ENCODE measurements at regions not wholly inside any gene's neighbourhood (a gene's known extent, or its start where the extent isn't known, plus 50 kb on each side); places are given as distances from the start of the nearest gene placed in this dataset.

- TF ChIP-seq SMAD1 (IDR thresholded peaks at IDR 0.05; ENCODE audit: low read depth, partially characterized antibody) (no peak), SREBF2 (IDR thresholded peaks at IDR 0.05; ENCODE audit: low read length) (no peak), DPF2 (IDR thresholded peaks at IDR 0.05) (no peak), SMAD5 (IDR thresholded peaks at IDR 0.05; ENCODE audit: low read depth) (no peak), ZBED1 (IDR thresholded peaks at IDR 0.05; ENCODE audit: borderline replicate concordance) (no peak), WRNIP1 (IDR thresholded peaks at IDR 0.05; ENCODE audit: borderline replicate concordance, low read depth, low read length) (no peak), TCF12 (IDR thresholded peaks at IDR 0.05; ENCODE audit: low read depth, low read length) (no peak), ELK1 (IDR thresholded peaks at IDR 0.05; ENCODE audit: low read depth, low read length) (no peak), PAX8 (IDR thresholded peaks at IDR 0.05) (no peak), POLR2AphosphoS5 (IDR thresholded peaks at IDR 0.05; ENCODE audit: low read length) (no peak), NFXL1 (IDR thresholded peaks at IDR 0.05; ENCODE audit: borderline replicate concordance) (no peak), NR2F1 (conservative IDR thresholded peaks at IDR 0.05) (no peak), CHD1 (IDR thresholded peaks at IDR 0.05; ENCODE audit: low read depth, low read length) (no peak), STAT1 (conservative IDR thresholded peaks at IDR 0.05) (no peak), NFYB (IDR thresholded peaks at IDR 0.05; ENCODE audit: insufficient read depth, low read depth, low read length) (no peak), TAF1 (IDR thresholded peaks at IDR 0.05; ENCODE audit: borderline replicate concordance, low read depth, low read length) (no peak)
- TF ChIP-seq, protein P1, sequence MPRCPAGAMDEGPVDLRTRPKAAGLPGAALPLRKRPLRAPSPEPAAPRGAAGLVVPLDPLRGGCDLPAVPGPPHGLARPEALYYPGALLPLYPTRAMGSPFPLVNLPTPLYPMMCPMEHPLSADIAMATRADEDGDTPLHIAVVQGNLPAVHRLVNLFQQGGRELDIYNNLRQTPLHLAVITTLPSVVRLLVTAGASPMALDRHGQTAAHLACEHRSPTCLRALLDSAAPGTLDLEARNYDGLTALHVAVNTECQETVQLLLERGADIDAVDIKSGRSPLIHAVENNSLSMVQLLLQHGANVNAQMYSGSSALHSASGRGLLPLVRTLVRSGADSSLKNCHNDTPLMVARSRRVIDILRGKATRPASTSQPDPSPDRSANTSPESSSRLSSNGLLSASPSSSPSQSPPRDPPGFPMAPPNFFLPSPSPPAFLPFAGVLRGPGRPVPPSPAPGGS (IDR thresholded peaks at IDR 0.05; ENCODE audit: borderline replicate concordance, insufficient read depth, low read depth, low read length, poor library complexity, severe bottlenecking), result no peak
- TF ChIP-seq, protein P2, sequence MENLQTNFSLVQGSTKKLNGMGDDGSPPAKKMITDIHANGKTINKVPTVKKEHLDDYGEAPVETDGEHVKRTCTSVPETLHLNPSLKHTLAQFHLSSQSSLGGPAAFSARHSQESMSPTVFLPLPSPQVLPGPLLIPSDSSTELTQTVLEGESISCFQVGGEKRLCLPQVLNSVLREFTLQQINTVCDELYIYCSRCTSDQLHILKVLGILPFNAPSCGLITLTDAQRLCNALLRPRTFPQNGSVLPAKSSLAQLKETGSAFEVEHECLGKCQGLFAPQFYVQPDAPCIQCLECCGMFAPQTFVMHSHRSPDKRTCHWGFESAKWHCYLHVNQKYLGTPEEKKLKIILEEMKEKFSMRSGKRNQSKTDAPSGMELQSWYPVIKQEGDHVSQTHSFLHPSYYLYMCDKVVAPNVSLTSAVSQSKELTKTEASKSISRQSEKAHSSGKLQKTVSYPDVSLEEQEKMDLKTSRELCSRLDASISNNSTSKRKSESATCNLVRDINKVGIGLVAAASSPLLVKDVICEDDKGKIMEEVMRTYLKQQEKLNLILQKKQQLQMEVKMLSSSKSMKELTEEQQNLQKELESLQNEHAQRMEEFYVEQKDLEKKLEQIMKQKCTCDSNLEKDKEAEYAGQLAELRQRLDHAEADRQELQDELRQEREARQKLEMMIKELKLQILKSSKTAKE (IDR thresholded peaks at IDR 0.05; ENCODE audit: low read depth, poor library complexity, severe bottlenecking), result no peak
- H3K9me3 ChIP-seq (replicated peaks; ENCODE audit: control insufficient read depth, insufficient read depth, low read length), result no peaks in the 10 kb centered on the region
- DNase-seq (ENCODE audit: low read depth, low spot score) (no peak), ATAC-seq (no peak), FAIRE-seq (no peak)
- no peaks in the 10 kb centered on the region for H3K4me1 ChIP-seq (ENCODE audit: control insufficient read depth, insufficient read depth, low read length)
- in situ Hi-C loops (cut with MboI), result no loop called here
- H3K4me3 ChIP-seq, result no peak overlapping the region
- no peak overlapping the region for H3K4me2 ChIP-seq (ENCODE audit: control insufficient read depth, insufficient read depth)
- ChIA-PET SMC1A (ENCODE audit: uncharacterized antibody, unreplicated experiment) (interaction anchor here (0.6 to 2.0 kb wide), 8 partner anchors 9 to 131 kb away, joined by 4 to 9 read pairs (median 4); no protein-coding TSS in a partner anchor), POLR2A (interaction anchor here (0.6 kb wide), 1 partner anchor 537 kb away, joined by 4 read pairs; no protein-coding TSS in a partner anchor), RAD21 (ENCODE audit: unreplicated experiment) (interaction anchor here (0.6 to 2.4 kb wide), 6 partner anchors 9 to 1073 kb away, joined by 3 to 9 read pairs (median 6); no protein-coding TSS in a partner anchor), CTCF (interaction anchor here (0.7 to 1.4 kb wide), 5 partner anchors 9 to 594 kb away, joined by 3 to 13 read pairs (median 3); no protein-coding TSS in a partner anchor)
- peaks cover 0 to 3% of the 10 kb centered on the region in 2 experiments; a peak in 1 of 4 replicates for H3K27me3 ChIP-seq (replicated peaks in 1 of 2; ENCODE audit: control insufficient read depth in 2 of 2, insufficient read depth in 2 of 2, low read length in 1 of 2)
- no peak overlapping the region for H2AFZ ChIP-seq (ENCODE audit: control insufficient read depth, low read depth, low read length)
- WGBS (ENCODE audit: insufficient coverage, insufficient replicate concordance, low lambda C conversion rate, missing lambda C conversion rate), result 60% methylated on average over 3 of the region's 3 CpGs
- H3K36me3 ChIP-seq (ENCODE audit: control insufficient read depth in 2 of 2, insufficient read depth in 2 of 2, low read length in 1 of 2), result no peaks in the 10 kb centered on the region
- intact Hi-C loops (cut with micrococcal nuclease; ENCODE audit: unreplicated experiment), result no loop called here
- BruUV-seq (replicated peaks), result no TSS peak
- H3K79me2 ChIP-seq (ENCODE audit: control insufficient read depth, insufficient read depth, low read length), result no peaks in the 10 kb centered on the region
- H4K20me1 ChIP-seq (ENCODE audit: control insufficient read depth, insufficient read depth), result no peaks in the 10 kb centered on the region
- H3K27ac ChIP-seq (ENCODE audit: control insufficient read depth, insufficient read depth), result no peak overlapping the region
- H3K9ac ChIP-seq (ENCODE audit: control insufficient read depth, insufficient read depth, low read length), result no peak overlapping the region
Measured at GRCh38 chr2:157184161-157184895, 73.2 kb upstream of the GALNT5 start.
